ENCODE measurements at regions not wholly inside any gene's neighbourhood (a gene's known extent, or its start where the extent isn't known, plus 50 kb on each side); places are given as distances from the start of the nearest gene placed in this dataset.
A peak's percentile ranks its signal among the peaks of the same experiment; 100 is the strongest.

DNA sequence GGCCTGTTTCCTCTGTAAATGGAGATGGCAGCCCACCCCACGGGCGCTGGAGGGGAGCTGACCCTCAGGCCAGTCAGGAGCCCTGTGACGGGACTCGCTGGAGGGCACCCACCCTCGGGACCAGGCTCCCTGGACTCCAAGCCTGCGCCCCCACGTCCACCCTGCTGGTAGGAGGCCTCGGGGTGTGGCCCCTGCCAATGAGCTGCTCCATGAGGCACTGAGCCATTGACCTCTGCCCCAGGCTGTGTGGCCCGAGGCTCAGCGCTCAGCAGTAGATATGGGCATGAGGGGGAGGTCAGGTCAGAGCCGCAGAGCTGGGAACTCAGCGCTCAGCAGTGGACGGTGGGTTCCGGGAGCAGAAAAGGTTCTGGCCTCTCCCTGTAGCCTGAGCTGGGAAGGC is 52.3 kb upstream of the EGFL7 start (continued):
- TF ChIP-seq, protein P1, sequence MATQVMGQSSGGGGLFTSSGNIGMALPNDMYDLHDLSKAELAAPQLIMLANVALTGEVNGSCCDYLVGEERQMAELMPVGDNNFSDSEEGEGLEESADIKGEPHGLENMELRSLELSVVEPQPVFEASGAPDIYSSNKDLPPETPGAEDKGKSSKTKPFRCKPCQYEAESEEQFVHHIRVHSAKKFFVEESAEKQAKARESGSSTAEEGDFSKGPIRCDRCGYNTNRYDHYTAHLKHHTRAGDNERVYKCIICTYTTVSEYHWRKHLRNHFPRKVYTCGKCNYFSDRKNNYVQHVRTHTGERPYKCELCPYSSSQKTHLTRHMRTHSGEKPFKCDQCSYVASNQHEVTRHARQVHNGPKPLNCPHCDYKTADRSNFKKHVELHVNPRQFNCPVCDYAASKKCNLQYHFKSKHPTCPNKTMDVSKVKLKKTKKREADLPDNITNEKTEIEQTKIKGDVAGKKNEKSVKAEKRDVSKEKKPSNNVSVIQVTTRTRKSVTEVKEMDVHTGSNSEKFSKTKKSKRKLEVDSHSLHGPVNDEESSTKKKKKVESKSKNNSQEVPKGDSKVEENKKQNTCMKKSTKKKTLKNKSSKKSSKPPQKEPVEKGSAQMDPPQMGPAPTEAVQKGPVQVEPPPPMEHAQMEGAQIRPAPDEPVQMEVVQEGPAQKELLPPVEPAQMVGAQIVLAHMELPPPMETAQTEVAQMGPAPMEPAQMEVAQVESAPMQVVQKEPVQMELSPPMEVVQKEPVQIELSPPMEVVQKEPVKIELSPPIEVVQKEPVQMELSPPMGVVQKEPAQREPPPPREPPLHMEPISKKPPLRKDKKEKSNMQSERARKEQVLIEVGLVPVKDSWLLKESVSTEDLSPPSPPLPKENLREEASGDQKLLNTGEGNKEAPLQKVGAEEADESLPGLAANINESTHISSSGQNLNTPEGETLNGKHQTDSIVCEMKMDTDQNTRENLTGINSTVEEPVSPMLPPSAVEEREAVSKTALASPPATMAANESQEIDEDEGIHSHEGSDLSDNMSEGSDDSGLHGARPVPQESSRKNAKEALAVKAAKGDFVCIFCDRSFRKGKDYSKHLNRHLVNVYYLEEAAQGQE (IDR thresholded peaks at IDR 0.05): no peak
- TF ChIP-seq FOSL2 (IDR thresholded peaks at IDR 0.05) (no peak), FOSL2 (CRISPR knock-in tag; IDR thresholded peaks at IDR 0.05) (no peak)

DNA sequence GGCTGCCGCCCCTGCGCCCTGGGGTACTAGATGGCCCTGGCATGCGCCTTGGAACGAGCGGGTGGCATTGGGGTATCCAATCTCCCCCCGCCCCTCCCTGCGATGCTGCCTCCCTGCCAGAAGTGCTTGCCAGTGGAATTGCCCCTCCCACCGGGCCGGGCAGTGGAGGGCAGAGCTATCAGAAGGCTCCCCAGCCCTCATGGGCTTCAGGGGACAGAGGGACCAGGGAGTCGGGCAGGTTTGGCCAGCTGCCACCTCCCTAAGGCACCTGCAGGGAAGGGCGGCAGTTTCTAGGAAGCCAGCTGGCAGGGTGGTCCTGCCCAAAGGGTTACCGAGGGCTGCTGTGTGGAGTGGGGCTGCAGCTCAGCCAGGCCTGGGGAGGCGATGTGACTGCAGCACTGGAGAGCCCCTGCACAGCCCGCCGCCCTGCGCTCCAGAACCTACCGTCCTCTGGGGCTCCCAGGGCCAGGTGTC is 52.8 kb upstream of the EGFL7 start:
- ATAC-seq: peak in 1 of 2 experiments; percentile 17; a peak in 2 of 6 replicates

DNA sequence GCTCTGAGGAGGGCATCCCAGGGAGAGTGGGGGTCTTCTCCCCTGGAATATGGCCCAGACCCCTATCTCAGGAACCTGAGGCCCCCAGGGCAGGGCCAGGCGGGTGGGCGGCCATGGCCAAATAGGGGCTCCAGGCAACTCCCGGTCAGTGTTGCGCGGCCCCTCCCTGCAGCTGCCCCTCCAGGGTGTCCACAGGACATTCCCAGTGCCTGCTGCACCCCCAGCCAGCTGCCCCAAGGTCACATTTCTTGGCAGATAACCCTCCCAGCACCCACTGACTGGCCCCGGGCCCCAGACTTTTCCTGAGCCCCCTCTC is 53.6 kb upstream of the EGFL7 start:
- no peak overlapping the region for H3K27ac ChIP-seq
- no peak overlapping the region for H3K4me2 ChIP-seq
- ChIA-PET POLR2A (no interaction called here), CTCF (interaction anchor here (0.9 to 2.3 kb wide), 2 partner anchors 16 to 124 kb away, joined by 3 to 7 read pairs; no protein-coding TSS in a partner anchor)
- FAIRE-seq: no peak
- TF ChIP-seq CEBPB (IDR thresholded peaks at IDR 0.05) (no peak), ZFP36 (IDR thresholded peaks at IDR 0.05; ENCODE audit: borderline replicate concordance, partially characterized antibody) (no peak), KDM5A (IDR thresholded peaks at IDR 0.05) (no peak), JUN (IDR thresholded peaks at IDR 0.05) (no peak), FOSL2 (IDR thresholded peaks at IDR 0.05) (no peak), FOSL2 (CRISPR knock-in tag; IDR thresholded peaks at IDR 0.05) (no peak), HDAC2 (IDR thresholded peaks at IDR 0.05) (no peak), TP53 (CRISPR knock-in tag; IDR thresholded peaks at IDR 0.05) (no peak), FOSB (CRISPR knock-in tag; IDR thresholded peaks at IDR 0.05) (no peak), FOXS1 (CRISPR knock-in tag; IDR thresholded peaks at IDR 0.05) (no peak), ZSCAN20 (CRISPR knock-in tag; IDR thresholded peaks at IDR 0.05) (no peak), HOXA7 (CRISPR knock-in tag; IDR thresholded peaks at IDR 0.05) (no peak), RFX5 (IDR thresholded peaks at IDR 0.05) (no peak), HOXB13 (CRISPR knock-in tag; IDR thresholded peaks at IDR 0.05; ENCODE audit: low read depth) (no peak), CHD2 (IDR thresholded peaks at IDR 0.05; ENCODE audit: low read length, partially characterized antibody) (no peak), NFE2L2 (conservative IDR thresholded peaks at IDR 0.05; ENCODE audit: low read length) (no peak)
- TF ChIP-seq, protein P1 (IDR thresholded peaks at IDR 0.05): no peak
- TF ChIP-seq, protein P2, sequence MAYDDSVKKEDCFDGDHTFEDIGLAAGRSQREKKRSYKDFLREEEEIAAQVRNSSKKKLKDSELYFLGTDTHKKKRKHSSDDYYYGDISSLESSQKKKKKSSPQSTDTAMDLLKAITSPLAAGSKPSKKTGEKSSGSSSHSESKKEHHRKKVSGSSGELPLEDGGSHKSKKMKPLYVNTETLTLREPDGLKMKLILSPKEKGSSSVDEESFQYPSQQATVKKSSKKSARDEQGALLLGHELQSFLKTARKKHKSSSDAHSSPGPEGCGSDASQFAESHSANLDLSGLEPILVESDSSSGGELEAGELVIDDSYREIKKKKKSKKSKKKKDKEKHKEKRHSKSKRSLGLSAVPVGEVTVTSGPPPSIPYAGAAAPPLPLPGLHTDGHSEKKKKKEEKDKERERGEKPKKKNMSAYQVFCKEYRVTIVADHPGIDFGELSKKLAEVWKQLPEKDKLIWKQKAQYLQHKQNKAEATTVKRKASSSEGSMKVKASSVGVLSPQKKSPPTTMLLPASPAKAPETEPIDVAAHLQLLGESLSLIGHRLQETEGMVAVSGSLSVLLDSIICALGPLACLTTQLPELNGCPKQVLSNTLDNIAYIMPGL (CRISPR knock-in tag; IDR thresholded peaks at IDR 0.05; ENCODE audit: borderline replicate concordance): no peak
- TF ChIP-seq, protein P3, sequence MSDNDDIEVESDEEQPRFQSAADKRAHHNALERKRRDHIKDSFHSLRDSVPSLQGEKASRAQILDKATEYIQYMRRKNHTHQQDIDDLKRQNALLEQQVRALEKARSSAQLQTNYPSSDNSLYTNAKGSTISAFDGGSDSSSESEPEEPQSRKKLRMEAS (IDR thresholded peaks at IDR 0.05): no peak
- TF ChIP-seq, protein P4, sequence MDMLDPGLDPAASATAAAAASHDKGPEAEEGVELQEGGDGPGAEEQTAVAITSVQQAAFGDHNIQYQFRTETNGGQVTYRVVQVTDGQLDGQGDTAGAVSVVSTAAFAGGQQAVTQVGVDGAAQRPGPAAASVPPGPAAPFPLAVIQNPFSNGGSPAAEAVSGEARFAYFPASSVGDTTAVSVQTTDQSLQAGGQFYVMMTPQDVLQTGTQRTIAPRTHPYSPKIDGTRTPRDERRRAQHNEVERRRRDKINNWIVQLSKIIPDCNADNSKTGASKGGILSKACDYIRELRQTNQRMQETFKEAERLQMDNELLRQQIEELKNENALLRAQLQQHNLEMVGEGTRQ (IDR thresholded peaks at IDR 0.05): no peak
- TF ChIP-seq, protein P5, sequence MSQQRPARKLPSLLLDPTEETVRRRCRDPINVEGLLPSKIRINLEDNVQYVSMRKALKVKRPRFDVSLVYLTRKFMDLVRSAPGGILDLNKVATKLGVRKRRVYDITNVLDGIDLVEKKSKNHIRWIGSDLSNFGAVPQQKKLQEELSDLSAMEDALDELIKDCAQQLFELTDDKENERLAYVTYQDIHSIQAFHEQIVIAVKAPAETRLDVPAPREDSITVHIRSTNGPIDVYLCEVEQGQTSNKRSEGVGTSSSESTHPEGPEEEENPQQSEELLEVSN (IDR thresholded peaks at IDR 0.05; ENCODE audit: borderline replicate concordance, low read depth): no peak
- DNase-seq (ENCODE audit: low read depth in 1 of 2, low spot score in 1 of 2): no peak
- peaks cover 8% of the 10 kb centered on the region for H3K4me1 ChIP-seq
- WGBS (ENCODE audit: missing lambda C conversion rate): 87% methylated on average over 5 of the region's 6 CpGs
- ATAC-seq: no peak
- H3K4me3 ChIP-seq: no peak overlapping the region
- H3K9me3 ChIP-seq: no peaks in the 10 kb centered on the region

More for the DNA sequence above, 52.8 kb upstream of the EGFL7 start:
- DNase-seq (ENCODE audit: low read depth in 1 of 2, low spot score in 1 of 2) (no peak), FAIRE-seq (no peak)
- peaks cover 8% of the 10 kb centered on the region for H3K4me1 ChIP-seq
- no peak overlapping the region for H3K4me3 ChIP-seq
- 93% methylated on average over 10 of the region's 17 CpGs for WGBS (ENCODE audit: missing lambda C conversion rate)
- POLR2A ChIA-PET: no interaction called here
- CTCF ChIA-PET: interaction anchor here (0.8 to 2.3 kb wide), 7 partner anchors 15 to 125 kb away, joined by 3 to 7 read pairs (median 4); no protein-coding TSS in a partner anchor
- H3K27ac ChIP-seq: no peak overlapping the region
- no peaks in the 10 kb centered on the region for H3K9me3 ChIP-seq
- no peak overlapping the region for H3K4me2 ChIP-seq
- no peak for TF ChIP-seq CBX8 (IDR thresholded peaks at IDR 0.05)
- TF ChIP-seq ESRRA (IDR thresholded peaks at IDR 0.05; ENCODE audit: borderline replicate concordance, low read length): no peak
